Hepatocyte (in vitro differentiated cells): ENCODE measurements at regions not wholly inside any gene's neighbourhood (a gene's known extent, or its start where the extent isn't known, plus 50 kb on each side); places are given as distances from the start of the nearest gene placed in this dataset.

Experiments
- EZH2 ChIP-seq: fragments of 200-600 bp; sonication (generic); IDR thresholded peaks from 2 replicates; pipeline ENCODE4 v1.6.1; 2016; ENCODE audit warnings: antibody characterized with exemption, mild to moderate bottlenecking, borderline replicate concordance
- TF ChIP-seq, protein P1 (sequence below): fragments of 200-600 bp; sonication (generic); IDR thresholded peaks from 2 replicates; pipeline ENCODE4 v1.5.1; 2016; ENCODE audit warnings: antibody characterized with exemption, mild to moderate bottlenecking; ENCODE audit not compliant: poor library complexity

DNA sequence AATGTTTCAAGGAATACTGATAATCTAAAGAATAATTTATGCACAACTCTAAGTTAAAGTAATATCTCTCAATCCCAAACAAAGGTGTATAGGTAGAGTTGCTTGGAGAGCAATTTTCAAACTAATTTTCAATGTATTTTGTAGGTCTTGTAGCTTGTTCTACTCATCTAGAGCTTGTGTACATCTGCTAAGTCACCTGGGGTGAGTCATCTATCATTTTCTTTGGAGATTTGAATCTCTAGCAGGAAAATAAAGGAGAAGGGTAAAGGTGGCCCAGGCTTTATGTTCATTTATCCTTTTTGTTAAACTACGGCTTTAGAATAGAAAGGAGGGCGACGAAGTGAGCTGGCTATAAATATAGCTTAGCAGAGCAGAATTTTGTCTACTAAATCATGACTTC lies 76.8 kb upstream of the THUMPD2 start:
- TF ChIP-seq, protein P1, sequence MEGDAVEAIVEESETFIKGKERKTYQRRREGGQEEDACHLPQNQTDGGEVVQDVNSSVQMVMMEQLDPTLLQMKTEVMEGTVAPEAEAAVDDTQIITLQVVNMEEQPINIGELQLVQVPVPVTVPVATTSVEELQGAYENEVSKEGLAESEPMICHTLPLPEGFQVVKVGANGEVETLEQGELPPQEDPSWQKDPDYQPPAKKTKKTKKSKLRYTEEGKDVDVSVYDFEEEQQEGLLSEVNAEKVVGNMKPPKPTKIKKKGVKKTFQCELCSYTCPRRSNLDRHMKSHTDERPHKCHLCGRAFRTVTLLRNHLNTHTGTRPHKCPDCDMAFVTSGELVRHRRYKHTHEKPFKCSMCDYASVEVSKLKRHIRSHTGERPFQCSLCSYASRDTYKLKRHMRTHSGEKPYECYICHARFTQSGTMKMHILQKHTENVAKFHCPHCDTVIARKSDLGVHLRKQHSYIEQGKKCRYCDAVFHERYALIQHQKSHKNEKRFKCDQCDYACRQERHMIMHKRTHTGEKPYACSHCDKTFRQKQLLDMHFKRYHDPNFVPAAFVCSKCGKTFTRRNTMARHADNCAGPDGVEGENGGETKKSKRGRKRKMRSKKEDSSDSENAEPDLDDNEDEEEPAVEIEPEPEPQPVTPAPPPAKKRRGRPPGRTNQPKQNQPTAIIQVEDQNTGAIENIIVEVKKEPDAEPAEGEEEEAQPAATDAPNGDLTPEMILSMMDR, result no peak
- TF ChIP-seq EZH2, result no peak
